Thyroid gland (tissue), 4 donors: ENCODE measurements at regions not wholly inside any gene's neighbourhood (a gene's known extent, or its start where the extent isn't known, plus 50 kb on each side); places are given as distances from the start of the nearest gene placed in this dataset.

Experiments
- CTCF ChIP-seq, 6 experiments: fragments of 200-600 bp in 3 of 6; fragments of 450-650 bp in 3 of 6; sonication (generic) in 3 of 6; IDR thresholded peaks; one replicate each; pipeline ENCODE4 v1.5.1; 2016 to 2019; ENCODE audit warnings: antibody characterized with exemption in 6 of 6, mild to moderate bottlenecking in 2 of 6, inconsistent platforms in 1 of 6, moderate library complexity in 1 of 6
- POLR2A ChIP-seq, 2 donors: fragments of 450-650 bp; IDR thresholded peaks; one replicate each; pipeline ENCODE4 v1.6.1; 2017; ENCODE audit warnings: antibody characterized with exemption in 2 of 2, mild to moderate bottlenecking in 2 of 2, moderate library complexity in 1 of 2

GRCh38 chr2:64348386-64349130, 105.4 kb upstream of the LGALSL start:
- no peak for TF ChIP-seq POLR2A (IDR thresholded peaks at IDR 0.05)
- no peak for TF ChIP-seq CTCF (IDR thresholded peaks at IDR 0.05)
